T-helper 2 cell treated with Interferon-gamma antibody and Interleukin-4, amounts not matched to agents 5 μg/mL and 100 μg/mL, for 36 hours (primary cell): ENCODE measurements at regions not wholly inside any gene's neighbourhood (a gene's known extent, or its start where the extent isn't known, plus 50 kb on each side); places are given as distances from the start of the nearest gene placed in this dataset.
"Not testable (repeated sequence)": the region's sequence is repeated elsewhere in the genome, so short reads cannot be mapped to it uniquely, and the experiment has no call there.

Source experiments
- DNase-seq: peaks from one replicate; pipeline ENCODE4 v3.0.0; 2021; ENCODE audit warnings: low spot score
- H3K27ac Mint-ChIP-seq: one replicate; pipeline ENCODE4 v1.8.0; 2021; ENCODE audit warnings: mild to moderate bottlenecking, mixed read lengths
- H3K27me3 Mint-ChIP-seq: one replicate; pipeline ENCODE4 v1.8.0; 2021; ENCODE audit warnings: low read depth, mixed read lengths
- H3K36me3 Mint-ChIP-seq: one replicate; pipeline ENCODE4 v1.8.0; 2021; ENCODE audit warnings: low read depth, mixed read lengths
- H3K4me1 Mint-ChIP-seq: one replicate; pipeline ENCODE4 v1.8.0; 2021; ENCODE audit warnings: low read depth, mixed read lengths
- H3K4me3 Mint-ChIP-seq: one replicate; pipeline ENCODE4 v1.8.0; 2022; ENCODE audit warnings: mild to moderate bottlenecking, moderate library complexity, mixed read lengths
- H3K9me3 Mint-ChIP-seq: one replicate; pipeline ENCODE4 v1.8.0; 2021; ENCODE audit warnings: mixed read lengths

DNA sequence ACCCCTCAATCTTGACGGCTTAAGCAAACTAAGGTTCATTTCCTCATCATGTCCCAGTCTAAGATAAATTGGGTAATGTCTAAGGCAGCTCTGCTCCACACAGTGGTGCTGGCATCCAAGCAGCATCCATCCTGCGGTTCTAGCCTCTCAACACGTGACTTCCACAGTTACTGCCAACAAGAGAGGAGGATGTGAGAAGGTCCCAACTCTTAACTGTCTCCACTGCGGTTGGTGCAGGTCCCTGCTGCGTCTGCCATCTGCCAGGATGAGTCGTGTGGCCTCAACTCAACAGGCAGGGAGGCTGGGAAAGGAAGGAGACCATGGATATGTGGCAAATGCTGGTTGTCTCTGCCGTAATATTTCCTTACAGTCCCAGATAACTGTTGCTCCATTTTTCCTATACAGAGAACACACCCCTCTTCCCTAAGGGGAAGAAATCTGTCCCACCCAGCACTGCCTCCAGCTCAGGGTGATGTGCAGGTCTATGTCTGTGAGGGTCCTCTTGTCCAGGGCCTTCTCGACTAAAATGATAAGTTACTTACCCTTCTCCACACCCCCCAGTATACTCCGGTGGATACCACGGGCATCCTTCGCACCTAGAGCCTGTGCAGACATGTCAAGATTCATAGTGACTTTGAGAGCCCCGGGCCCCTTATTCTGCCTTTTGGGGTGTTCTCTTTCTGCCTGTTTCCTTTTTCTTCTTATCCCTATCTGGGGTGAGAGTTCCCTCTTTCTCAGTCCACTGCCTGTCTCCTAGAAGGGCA, 64.7 kb downstream of the KCNJ18 start:
- no peak for DNase-seq
- no peaks in the 10 kb centered on the region for H3K27me3 Mint-ChIP-seq
- no peak overlapping the region for H3K27ac Mint-ChIP-seq
- no peak overlapping the region for H3K4me3 Mint-ChIP-seq
- no peaks in the 10 kb centered on the region for H3K36me3 Mint-ChIP-seq
- no peaks in the 10 kb centered on the region for H3K4me1 Mint-ChIP-seq
- peaks cover 7% of the 10 kb centered on the region for H3K9me3 Mint-ChIP-seq

DNA sequence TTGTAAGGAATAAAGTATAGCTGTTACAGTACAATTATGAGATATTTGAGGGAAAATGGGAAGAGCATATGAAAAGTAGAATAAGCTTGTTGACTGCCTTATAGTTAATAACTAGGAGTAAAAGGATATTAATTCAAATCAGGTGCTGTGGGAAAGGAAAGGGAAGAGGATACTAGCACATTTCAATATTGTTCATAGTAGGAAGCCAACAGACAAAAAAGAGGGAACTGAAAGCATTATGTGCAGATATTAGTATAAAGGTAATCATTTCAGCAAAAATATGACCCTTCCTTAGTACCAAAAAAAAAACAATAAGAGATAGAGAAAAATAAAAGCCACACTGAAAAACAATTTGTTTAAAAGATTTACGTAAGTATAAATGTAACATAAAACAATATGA, 67.3 kb downstream of the KCNJ18 start:
- not testable (repeated sequence) for H3K36me3 Mint-ChIP-seq, DNase-seq, H3K4me3 Mint-ChIP-seq, H3K4me1 Mint-ChIP-seq, H3K27me3 Mint-ChIP-seq, H3K9me3 Mint-ChIP-seq, H3K27ac Mint-ChIP-seq

DNA sequence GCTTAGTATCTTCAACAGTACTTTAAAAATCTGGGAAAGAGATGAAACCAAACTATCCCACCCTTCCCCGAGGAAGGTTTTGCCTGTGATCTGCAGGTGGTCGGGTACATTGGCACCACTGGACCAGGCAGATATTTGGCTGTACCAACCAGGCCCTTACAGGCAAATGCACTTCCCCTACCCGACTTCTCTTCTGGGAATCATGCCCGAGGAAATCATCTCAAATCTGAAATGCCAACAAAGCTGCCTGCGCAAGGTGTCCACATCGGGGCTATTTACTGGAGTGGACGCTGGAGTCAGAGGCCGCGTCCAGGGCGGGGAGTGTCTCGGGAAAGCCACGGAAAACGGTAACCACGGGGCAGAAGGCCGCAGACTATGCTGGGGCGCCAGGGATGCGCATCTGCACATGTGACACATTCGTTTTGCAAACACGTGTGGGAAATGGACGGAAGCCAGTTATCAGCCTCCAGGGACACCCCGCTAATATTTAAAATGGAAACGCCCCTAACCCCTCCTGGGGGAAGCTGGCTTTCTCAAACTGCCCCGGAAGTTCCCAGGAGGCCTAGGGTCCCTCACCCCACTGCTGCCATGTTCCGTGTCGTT, 71.5 kb downstream of the KCNJ18 start:
- H3K27ac Mint-ChIP-seq, H3K4me1 Mint-ChIP-seq, H3K4me3 Mint-ChIP-seq, H3K36me3 Mint-ChIP-seq, H3K27me3 Mint-ChIP-seq, DNase-seq, H3K9me3 Mint-ChIP-seq: not testable (repeated sequence)

DNA sequence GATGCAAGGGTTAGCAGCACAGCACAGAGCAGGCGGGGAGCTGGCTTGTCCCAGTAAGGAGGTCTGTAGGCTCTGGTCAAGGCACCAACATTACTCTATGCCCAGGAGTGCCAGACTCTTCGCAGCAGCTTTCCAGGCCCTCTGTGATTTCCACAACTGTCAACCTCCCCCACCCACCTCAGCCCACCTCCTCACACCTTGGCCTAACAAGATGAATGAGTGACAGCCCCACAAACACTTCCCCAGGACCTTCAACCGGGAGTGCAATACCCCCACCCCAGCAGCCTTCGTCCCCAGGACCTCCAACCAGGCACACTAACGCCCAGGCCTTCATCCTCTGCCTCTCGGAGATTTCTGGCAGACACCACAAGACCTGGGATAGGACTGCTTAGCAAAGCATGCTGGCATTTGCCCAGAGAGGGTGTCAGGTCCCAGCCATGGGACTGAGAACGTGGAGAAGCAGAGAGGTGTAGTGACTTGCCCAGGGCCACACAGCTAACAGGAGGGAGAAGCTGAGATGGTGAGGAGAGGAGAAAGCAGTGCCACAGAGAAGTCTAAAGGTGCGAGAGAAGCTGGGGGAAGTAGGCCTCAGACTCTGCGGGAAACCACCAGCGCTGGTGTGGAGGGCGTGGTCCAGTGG, 73.4 kb downstream of the KCNJ18 start:
- not testable (repeated sequence) for H3K27ac Mint-ChIP-seq, H3K36me3 Mint-ChIP-seq, H3K27me3 Mint-ChIP-seq, H3K4me1 Mint-ChIP-seq, H3K4me3 Mint-ChIP-seq, H3K9me3 Mint-ChIP-seq, DNase-seq

DNA sequence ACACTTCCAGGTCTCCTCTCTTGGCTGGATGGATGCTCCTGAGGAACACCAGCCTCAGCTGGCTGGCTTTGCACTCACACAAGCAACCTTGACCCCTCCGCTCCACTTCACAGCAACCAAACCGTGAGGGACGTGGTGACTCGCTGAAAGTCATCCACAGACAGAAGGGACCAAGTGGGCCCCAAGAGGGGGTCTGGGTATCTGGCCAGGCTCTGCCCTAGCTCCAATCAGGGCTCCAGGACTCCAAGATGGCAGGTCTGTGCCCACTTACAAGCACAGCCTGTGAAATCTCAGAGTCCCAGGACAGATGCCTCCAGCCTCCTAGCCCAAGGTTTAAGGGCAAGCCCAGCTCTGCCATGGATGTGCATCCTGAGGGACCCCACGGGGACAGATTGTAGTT, 74.2 kb downstream of the KCNJ18 start:
- not testable (repeated sequence) for H3K9me3 Mint-ChIP-seq, DNase-seq, H3K4me3 Mint-ChIP-seq, H3K4me1 Mint-ChIP-seq, H3K27ac Mint-ChIP-seq, H3K36me3 Mint-ChIP-seq, H3K27me3 Mint-ChIP-seq

DNA sequence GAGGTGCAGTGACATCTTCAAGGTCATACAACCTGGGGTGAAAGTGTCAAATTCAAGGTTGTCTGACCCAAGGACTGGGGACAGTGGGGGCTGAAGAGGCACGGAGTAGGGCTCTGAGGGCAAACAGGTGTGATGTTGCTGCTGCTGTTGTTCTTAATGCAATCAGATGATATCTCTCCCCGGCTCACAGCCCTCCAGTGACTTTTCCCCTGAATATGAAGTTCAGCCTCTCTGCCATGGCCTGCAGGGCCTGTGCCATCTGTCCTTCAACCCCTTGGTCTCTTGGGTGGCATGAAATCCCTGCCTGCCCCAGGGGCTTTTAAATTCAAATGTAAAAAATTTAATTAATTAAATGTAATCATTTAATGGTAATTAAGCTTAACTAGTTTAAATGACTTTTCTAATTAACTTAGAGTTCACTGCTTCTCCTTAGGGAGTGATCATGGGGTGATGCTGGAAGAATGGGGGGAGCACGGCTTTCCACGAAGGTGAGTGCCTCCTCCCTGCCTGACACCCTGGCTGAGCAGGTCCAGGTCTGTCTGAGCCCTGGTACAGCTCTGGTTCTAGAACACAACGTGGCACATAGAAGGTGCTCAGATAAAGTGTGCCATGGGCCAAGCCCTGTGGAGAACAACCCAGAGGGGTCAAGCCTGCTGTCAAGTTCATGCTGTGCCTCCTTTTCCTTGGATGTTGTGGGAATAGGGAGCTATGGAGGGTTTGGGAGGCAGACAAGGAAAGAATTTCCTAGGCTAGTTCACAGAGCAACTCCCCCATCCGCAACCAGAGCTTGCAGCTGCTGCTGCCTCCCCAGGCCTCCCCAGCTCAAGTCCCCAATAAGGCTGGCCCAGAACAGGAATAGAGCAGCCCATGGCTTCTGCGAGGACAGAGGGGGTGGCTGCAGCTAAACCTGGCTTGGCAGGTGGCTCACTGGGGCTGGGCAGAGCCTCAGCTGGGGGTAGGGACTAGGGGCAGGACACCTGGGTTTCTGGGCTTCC, 75.1 kb downstream of the KCNJ18 start:
- H3K4me1 Mint-ChIP-seq, H3K36me3 Mint-ChIP-seq, H3K27ac Mint-ChIP-seq, H3K9me3 Mint-ChIP-seq, H3K27me3 Mint-ChIP-seq, H3K4me3 Mint-ChIP-seq, DNase-seq: not testable (repeated sequence)

DNA sequence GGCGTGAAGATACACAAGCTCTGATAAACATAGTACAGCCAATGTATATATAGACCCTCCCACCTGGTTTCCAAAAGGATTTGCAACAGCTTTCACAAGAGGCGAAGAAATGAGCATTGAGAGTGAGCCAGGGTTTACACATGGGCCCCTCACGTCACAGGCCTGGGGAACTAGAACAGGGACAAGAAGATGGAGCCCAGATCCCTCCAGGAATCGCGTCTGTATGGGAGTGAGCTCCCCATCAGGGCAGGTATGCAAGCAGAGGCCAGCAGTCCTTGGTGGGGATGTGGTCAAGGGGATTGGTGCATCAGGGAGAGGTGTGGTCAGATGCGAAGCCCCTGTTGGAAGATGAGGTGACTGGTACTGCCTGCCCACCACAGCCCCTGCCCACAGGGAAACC, 75.9 kb downstream of the KCNJ18 start:
- H3K36me3 Mint-ChIP-seq, H3K4me1 Mint-ChIP-seq, H3K4me3 Mint-ChIP-seq, H3K27me3 Mint-ChIP-seq, H3K9me3 Mint-ChIP-seq, H3K27ac Mint-ChIP-seq, DNase-seq: not testable (repeated sequence)

DNA sequence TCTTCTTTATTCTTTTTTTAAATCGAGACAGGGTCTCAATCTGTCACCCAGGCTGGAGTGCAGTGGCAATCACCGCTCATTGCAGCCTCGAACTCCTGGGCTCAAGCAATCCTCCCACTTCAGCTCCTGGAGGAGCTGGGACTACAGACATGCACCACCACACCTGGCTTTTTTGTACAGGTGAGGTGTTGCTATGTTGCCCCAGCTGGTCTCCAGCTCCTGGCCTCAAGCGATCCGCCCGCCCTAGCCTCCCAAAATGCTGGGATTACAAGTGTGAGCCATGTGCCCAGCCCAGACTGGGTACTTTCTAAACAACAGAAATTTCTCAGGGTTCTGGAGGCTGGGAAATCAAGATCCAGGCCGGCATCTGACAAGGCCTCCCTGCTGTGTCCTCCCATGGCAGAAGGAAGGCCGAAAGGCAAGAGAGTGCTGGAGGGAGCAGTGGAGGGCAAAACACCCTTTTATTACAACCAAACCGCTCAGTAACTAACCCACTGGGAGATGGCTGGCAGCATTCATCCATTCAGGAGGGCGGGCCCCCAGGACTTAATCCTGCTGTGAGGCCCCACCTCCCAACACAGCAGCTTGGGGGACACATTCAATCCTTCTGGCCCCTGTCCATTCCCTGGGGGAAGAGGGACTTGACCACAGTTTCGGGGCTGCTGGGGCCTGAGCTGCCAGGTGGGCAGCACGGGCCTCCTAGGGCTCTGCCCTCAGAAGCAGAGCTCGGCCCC, 76.6 kb downstream of the KCNJ18 start:
- not testable (repeated sequence) for H3K27ac Mint-ChIP-seq, H3K4me3 Mint-ChIP-seq, H3K36me3 Mint-ChIP-seq, H3K4me1 Mint-ChIP-seq, DNase-seq, H3K27me3 Mint-ChIP-seq, H3K9me3 Mint-ChIP-seq

DNA sequence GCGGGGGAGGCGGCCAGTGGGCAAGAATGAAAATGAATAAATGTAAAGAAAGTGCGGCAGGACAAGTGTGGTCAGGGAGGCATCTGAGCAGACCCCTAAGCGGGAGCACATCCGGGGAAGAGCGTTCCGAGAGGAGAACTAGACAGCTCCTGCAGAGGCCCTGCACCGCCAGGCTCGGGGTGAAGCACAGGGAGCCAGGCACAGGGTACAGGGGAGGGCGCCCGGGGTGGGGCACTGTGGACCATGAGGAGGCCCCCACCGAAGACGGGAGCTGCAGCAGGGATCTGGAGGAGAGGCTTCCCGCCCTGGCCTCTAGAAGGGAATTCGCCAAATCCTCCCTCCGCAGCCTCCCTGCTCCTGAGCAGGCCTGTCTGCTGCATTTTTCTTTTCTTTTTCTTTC, 77.5 kb downstream of the KCNJ18 start:
- not testable (repeated sequence) for H3K4me3 Mint-ChIP-seq, DNase-seq, H3K9me3 Mint-ChIP-seq, H3K27ac Mint-ChIP-seq, H3K27me3 Mint-ChIP-seq, H3K4me1 Mint-ChIP-seq, H3K36me3 Mint-ChIP-seq

DNA sequence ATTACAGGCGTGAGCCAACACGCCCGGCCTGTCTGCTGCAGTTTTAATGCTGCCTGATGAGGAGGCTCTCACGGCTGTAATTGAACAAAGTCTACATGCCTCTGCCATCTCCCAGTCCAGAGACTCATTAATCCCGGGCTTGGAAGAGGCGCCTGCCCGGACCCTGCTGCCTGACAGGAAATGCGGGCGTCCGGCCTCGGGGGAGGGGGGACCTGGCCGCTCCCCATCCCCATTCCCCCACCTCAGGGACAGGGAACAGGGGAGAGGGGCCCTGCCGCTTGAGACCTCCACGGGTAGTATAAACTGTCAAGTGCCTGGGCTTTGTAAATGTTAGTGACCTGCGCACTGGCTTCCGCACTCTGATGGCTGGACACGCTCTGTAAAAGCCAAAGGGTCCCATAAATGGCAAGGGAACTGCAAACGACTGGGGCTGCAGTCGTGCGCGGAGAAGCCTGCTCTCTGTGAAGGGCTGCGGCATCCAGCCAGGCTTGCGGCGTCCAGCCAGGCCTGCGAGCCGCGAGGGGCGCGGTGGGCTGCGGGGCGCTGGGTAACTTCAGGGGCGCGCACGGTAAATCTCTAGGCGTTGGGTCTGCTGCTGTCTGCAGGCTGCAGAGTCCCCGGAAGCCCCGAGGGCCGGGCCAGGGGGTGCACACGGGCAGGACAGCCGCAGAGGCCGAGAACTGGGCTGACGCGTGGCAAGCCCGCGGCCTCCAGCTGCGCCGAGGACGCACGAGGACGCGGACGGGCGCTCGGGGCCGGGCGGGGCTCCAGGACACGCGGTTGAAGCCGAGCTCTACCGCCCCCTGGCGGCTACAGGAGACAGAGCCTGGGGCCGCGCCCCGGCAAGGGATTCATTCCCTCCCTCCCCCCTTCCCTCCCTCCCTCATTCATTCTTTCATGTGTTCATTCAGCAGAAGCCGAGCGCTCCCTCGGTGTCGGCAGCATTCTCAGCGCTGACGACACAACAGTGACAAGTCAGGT, 78.4 kb downstream of the KCNJ18 start:
- not testable (repeated sequence) for H3K4me1 Mint-ChIP-seq, H3K9me3 Mint-ChIP-seq, DNase-seq, H3K27ac Mint-ChIP-seq, H3K27me3 Mint-ChIP-seq, H3K36me3 Mint-ChIP-seq, H3K4me3 Mint-ChIP-seq

DNA sequence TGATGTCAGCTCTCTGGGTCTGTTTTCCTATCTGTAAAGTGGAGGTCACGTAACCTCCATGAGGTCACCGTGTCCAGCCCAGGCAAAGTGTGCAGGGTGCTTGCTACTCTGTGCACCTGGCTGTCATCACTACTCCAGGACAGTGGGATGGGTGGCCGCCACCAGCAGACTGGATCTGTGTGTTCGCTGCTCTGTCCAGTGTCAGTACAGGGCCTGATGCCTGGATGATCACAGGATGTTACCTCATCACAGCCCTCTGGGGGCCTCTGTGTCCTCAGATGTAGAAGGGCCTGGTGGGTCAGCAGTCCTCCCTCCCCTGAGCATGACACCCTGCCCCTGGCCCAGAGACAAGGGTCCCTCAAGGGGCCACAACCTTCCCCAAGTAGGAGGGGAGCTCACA, 80.0 kb downstream of the KCNJ18 start:
- H3K36me3 Mint-ChIP-seq: no peaks in the 10 kb centered on the region
- peaks cover 4% of the 10 kb centered on the region for H3K9me3 Mint-ChIP-seq
- no peak overlapping the region for H3K27ac Mint-ChIP-seq
- H3K4me3 Mint-ChIP-seq: no peak overlapping the region
- H3K27me3 Mint-ChIP-seq: no peaks in the 10 kb centered on the region
- DNase-seq: no peak
- H3K4me1 Mint-ChIP-seq: no peaks in the 10 kb centered on the region

DNA sequence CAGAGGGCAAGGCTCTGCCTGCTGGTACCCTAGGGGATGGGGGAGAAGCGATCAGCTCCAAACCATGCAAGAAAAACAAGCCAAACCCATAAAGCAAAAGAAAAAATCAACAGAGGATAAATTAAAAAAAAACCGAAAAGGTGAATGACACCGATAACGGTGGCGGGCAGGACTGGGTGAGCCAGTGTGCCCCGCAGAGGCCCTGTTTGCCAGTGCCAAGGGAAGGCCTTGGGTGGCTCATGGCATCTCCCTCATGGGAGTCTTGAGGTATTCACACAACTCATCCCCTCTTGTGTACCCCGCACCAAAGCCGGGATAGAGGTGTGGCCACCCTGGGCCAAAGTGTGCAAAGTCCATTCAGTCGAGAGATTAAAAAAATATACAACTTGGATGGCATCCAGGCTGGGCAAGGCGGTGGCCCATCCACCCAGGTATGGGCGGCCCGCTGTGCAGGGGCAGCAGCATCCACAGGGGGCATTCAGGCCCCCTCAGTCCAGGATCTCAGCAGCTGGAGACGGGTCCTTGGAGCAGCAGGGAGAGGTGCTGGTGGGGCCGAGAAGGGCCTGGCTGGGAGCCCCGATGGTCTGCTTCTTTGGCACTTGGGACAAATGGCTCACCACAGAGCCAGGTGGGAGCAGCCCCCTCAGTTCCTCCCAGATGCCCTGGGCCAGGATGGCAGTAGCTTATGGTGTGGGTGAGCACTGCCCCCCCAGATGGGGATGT, 80.8 kb downstream of the KCNJ18 start:
- H3K27ac Mint-ChIP-seq, H3K4me1 Mint-ChIP-seq, DNase-seq, H3K9me3 Mint-ChIP-seq, H3K4me3 Mint-ChIP-seq, H3K27me3 Mint-ChIP-seq, H3K36me3 Mint-ChIP-seq: not testable (repeated sequence)
